Peyer's patch (tissue), 4 donors: ENCODE measurements at regions not wholly inside any gene's neighbourhood (a gene's known extent, or its start where the extent isn't known, plus 50 kb on each side); places are given as distances from the start of the nearest gene placed in this dataset.

Source experiments
- POLR2A ChIP-seq, 2 donors: fragments of 450-650 bp; IDR thresholded peaks; one replicate each; pipeline ENCODE4 v1.5.1; 2017; ENCODE audit warnings: antibody characterized with exemption in 2 of 2, mild to moderate bottlenecking in 2 of 2, moderate library complexity in 2 of 2
- TF ChIP-seq, protein P1 (sequence below), 6 experiments: fragments of 450-650 bp in 4 of 6; fragments of 200-600 bp in 2 of 6; sonication (generic) in 1 of 6; IDR thresholded peaks; one replicate each; pipeline ENCODE4 v1.5.1; 2017 to 2019; ENCODE audit warnings: antibody characterized with exemption in 6 of 6, mild to moderate bottlenecking in 3 of 6, moderate library complexity in 1 of 6

DNA sequence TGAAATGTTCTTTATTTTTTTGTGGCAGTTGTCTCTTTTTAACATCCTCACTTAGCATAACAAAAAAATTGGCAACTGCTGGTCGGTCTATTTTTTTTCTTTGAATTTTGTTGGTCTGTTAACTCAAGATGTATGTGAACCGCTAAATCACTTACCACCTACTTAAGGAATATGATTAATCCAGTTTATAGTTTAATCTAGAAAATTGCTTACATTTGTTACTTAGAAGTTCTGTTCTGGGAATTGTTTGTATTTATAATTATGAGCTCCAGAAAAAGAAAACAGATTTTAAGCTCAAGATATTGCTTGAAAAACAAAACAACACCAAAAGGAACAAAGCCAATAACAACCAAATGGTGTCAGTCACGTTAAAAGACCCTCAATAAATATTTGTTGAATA is 66.1 kb upstream of the KLHL13 start:
- TF ChIP-seq, protein P1, sequence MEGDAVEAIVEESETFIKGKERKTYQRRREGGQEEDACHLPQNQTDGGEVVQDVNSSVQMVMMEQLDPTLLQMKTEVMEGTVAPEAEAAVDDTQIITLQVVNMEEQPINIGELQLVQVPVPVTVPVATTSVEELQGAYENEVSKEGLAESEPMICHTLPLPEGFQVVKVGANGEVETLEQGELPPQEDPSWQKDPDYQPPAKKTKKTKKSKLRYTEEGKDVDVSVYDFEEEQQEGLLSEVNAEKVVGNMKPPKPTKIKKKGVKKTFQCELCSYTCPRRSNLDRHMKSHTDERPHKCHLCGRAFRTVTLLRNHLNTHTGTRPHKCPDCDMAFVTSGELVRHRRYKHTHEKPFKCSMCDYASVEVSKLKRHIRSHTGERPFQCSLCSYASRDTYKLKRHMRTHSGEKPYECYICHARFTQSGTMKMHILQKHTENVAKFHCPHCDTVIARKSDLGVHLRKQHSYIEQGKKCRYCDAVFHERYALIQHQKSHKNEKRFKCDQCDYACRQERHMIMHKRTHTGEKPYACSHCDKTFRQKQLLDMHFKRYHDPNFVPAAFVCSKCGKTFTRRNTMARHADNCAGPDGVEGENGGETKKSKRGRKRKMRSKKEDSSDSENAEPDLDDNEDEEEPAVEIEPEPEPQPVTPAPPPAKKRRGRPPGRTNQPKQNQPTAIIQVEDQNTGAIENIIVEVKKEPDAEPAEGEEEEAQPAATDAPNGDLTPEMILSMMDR (IDR thresholded peaks at IDR 0.05), result no peak
- TF ChIP-seq POLR2A (IDR thresholded peaks at IDR 0.05), result no peak
